ENCODE measurements at regions not wholly inside any gene's neighbourhood (a gene's known extent, or its start where the extent isn't known, plus 50 kb on each side); places are given as distances from the start of the nearest gene placed in this dataset.
"Not testable (repeated sequence)": the region's sequence is repeated elsewhere in the genome, so short reads cannot be mapped to it uniquely, and the experiment has no call there.

- DNase-seq = no peak
Observed at GRCh38 chr6:134784336-134784735, 165.6 kb downstream of the ALDH8A1 start.

GRCh38 chr6:134778431-134778830 is 171.5 kb downstream of the ALDH8A1 start:
- no peak for DNase-seq

- DNase-seq = no peak
Observed at GRCh38 chr6:134774201-134774638, 175.7 kb downstream of the ALDH8A1 start.

- no peak for DNase-seq
Observed at GRCh38 chr6:134772671-134773360, 177.1 kb downstream of the ALDH8A1 start.

- no peak for DNase-seq
Observed at GRCh38 chr6:134768931-134769330, 181.0 kb downstream of the ALDH8A1 start.

- no peak for DNase-seq
Observed at GRCh38 chr6:134766497-134766896, 183.4 kb downstream of the ALDH8A1 start.

- no peak for DNase-seq
Observed at GRCh38 chr6:134764741-134765140, 185.2 kb downstream of the ALDH8A1 start.

GRCh38 chr6:134763575-134763974 is 186.3 kb downstream of the ALDH8A1 start:
- not testable (repeated sequence) for DNase-seq

- no peak for DNase-seq
Observed at GRCh38 chr6:134758621-134759020, 191.3 kb downstream of the ALDH8A1 start.

GRCh38 chr6:134757911-134758361 is 192.0 kb downstream of the ALDH8A1 start:
- no peak for DNase-seq

GRCh38 chr6:134756374-134757025 is 193.4 kb downstream of the ALDH8A1 start:
- DNase-seq = no peak

GRCh38 chr6:134754013-134754690 is 195.7 kb downstream of the ALDH8A1 start:
- DNase-seq = no peak

- no peak for DNase-seq
Observed at GRCh38 chr6:134753001-134753400, 196.9 kb downstream of the ALDH8A1 start.

- DNase-seq = no peak
Observed at GRCh38 chr6:134752445-134752844, 197.5 kb downstream of the ALDH8A1 start.

- no peak for DNase-seq
Observed at GRCh38 chr6:134750669-134751068, 199.2 kb downstream of the ALDH8A1 start.

GRCh38 chr6:134748484-134748883 is 201.4 kb downstream of the ALDH8A1 start:
- no peak for DNase-seq

- DNase-seq = not testable (repeated sequence)
Observed at GRCh38 chr6:134747197-134747596, 202.7 kb downstream of the ALDH8A1 start.

- no peak for DNase-seq
Observed at GRCh38 chr6:134746140-134746539, 203.8 kb downstream of the ALDH8A1 start.

GRCh38 chr6:134745192-134745591 is 204.7 kb downstream of the ALDH8A1 start:
- DNase-seq = not testable (repeated sequence)

- DNase-seq = no peak
Observed at GRCh38 chr6:134744301-134744700, 205.6 kb downstream of the ALDH8A1 start.

GRCh38 chr6:134741200-134741536 is 208.7 kb downstream of the ALDH8A1 start:
- no peak for DNase-seq

GRCh38 chr6:134740473-134741199 is 209.3 kb downstream of the ALDH8A1 start:
- no peak for DNase-seq

- no peak for DNase-seq
Observed at GRCh38 chr6:134740027-134740373, 209.9 kb downstream of the ALDH8A1 start.

Data from right forelimb (tissue), 1 donor.